CD4-positive, alpha-beta T cell treated with Interleukin-10 for 1 hour (primary cell): ENCODE measurements at regions not wholly inside any gene's neighbourhood (a gene's known extent, or its start where the extent isn't known, plus 50 kb on each side); places are given as distances from the start of the nearest gene placed in this dataset.
A peak's percentile ranks its signal among the peaks of the same experiment; 100 is the strongest.
"Not testable (repeated sequence)": the region's sequence is repeated elsewhere in the genome, so short reads cannot be mapped to it uniquely, and the experiment has no call there.

Experiments
- DNase-seq: peaks from one replicate; pipeline ENCODE4 v3.0.0-alpha.2; 2020

DNA sequence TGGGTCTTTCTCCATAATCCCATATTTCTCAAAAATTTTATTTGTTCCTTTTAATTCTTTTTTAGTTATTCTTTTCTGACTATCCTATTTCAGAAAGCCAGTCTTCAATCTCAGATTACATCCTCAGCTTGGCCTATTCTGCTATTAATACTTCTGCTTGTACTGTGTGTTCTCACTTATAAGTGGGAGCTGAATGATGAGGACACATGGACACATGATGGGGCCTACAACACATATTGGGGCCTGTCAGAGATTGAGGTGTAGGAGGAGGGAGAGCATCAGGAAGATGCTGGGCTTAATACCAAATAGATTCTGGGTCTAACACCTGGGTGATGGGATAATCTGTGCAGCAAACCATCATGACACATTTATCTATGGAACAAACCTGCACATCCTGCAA, 82.3 kb downstream of the MAGEE1 start:
- DNase-seq = no peak

DNA sequence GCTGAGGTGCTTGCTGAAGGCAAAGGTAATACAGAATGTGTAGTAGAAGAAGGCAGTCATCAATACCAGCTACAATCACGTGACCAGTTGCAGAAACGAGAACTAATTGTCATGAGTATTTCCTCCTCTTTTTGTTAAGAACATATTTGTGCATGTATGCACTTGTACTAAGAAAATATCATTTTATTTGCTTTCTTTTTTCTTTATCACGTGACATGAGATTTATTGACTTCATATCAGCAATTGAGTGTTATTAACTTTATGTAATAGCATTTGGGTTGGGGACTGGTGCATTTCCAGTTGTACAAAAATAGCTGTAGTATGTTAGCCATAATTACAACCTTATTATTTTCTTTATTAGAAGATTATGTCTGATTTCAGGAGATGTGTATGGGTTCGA, 90.0 kb downstream of the MAGEE1 start:
- DNase-seq = no peak

DNA sequence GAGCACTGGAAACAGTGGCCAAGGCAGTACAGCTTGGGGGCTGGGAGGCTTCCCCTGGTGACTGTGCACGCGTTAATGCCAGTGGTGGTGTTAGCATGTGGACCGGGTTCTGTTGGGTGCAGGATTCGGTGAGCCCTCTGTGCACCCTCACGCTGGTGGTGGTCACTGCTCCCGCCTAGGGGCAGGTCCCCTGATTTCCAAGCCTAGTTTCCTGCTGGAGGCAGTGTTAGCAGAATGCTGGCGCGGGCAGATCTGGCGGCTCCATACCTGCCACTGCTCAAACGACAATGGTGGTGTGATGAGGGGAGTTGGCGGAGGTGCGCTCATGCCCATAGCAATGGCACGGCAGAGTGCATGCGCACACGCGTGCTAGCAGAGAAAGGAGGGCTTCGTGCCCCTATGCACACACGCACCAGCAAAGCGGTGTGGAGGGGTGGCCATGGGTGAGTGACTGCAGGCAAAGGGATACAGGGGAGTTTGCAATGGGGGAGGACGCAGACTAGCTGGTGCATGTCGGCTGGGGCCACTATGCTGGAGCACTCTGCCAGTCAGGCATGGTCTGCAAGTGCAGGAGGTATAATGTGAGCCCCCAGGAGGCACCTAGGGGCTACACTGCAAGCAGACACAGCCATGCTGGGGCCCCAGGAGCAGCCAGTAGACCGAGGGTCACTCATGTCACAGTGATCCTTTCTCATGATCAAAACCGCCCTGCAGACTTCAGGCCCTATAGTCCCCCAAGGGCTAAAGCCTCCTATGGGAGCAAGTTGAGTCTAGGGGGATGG, 93.0 kb downstream of the MAGEE1 start:
- no peak for DNase-seq

DNA sequence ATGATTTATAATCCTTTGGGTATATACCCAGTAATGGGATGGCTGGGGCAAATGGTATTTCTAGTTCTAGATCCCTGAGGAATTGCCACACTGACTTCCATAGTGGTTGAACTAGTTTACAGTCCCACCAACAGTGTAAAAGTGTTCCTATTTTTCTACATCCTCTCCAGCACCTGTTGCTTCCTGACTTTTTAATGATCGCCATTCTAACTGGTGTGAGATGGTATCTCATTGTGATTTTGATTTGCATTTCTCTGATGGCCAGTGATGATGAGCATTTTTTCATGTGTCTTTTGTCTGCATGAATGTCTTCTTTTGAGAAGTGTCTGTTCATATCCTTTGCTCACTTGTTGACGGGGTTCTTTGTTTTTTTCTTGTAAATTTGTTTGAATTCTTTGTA, 108.2 kb downstream of the MAGEE1 start:
- DNase-seq = not testable (repeated sequence)

DNA sequence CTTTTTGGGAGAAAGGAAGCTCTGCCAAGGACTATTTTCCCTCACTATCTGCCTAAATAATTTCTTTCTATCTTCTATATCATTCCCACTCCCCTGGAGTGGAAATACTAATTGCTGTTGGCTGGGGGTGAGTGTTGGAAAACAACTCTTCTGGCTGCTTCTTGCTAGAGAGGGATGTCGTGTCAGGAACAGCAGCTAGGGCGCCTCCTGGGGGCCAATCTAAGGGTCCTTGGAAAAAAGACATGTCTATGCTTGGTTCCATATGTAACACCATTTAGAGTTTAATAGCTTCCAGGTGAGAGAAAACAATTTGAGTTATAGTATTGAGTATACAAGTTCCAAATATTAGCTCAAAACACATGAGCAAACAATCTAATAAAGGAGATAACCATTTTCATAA, 111.3 kb downstream of the MAGEE1 start:
- no peak for DNase-seq

DNA sequence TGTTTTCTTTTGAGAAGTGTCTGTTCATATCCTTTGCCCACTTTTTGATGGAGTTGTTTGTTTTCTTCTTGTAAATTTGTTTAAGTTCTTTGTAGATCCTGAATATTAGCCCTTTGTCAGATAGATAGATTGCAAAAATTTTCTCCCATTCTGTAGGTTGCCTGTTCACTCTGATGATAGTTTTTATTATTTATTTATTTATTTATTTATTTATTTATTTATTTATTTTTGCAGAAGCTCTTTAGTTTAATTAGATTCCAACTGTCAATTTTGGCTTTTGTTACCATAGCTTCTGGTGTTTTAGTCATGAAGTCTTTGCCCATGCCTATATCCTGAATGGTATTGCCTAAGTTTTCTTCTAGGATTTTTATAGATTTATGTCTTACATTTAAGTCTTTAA, 115.9 kb downstream of the MAGEE1 start:
- DNase-seq = not testable (repeated sequence)

DNA sequence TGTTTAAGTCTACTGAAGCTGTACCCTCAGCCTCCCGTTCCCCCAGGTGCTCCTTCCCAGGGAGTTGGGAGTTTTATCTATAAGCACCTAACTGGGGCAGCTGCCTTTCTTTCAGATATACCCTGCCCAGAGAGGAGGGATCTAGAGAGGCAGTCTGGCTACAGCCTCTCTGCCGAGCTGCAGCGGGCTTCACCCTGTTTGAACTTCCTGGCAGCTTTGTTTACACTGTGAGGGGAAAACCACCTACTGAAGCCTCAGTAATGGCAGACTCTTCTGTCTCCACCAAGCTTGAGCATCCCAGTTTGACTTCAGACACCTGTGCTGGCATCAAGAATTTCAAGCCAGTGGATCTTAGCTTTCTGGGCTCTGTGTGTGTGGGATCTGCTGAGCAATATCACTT, 122.5 kb downstream of the MAGEE1 start:
- DNase-seq = no peak

DNA sequence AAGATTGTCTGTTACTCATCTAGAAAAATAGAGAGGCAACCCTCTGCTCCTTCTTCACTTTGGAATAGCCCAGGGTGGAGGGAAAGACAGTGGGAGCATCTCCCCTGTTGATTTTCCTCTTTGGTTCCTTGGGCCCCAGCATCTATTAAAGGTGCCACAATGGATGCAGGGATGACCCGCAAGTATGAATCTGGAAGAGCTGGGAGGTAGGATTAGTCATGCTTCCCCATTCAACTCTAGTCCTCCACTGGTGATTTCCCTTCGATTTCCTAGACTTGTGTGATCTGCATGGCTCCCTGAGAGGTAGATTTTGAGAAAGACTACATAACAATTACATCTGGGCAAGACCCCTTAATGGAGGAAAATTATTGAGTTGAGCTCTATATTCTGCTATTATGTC, 127.8 kb downstream of the MAGEE1 start:
- DNase-seq = no peak

DNA sequence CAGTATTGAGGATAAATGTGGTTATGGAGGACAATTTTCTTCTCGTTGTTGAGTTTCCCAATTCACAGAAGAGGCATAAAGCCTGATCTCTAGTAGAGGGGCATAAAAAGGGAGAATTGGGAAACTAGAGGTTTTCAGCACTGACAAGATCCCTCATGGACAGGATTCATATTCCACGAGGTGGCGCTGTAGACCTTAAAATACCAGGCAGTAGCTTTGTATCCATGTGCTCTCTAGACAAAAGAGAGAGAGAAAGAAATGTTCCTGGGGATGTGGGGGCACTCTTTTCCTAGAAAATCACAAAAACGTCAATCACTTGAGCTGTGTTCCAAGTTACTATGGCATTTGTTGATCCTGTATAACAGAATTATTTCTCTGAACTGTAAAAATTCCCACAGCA, 128.3 kb downstream of the MAGEE1 start:
- DNase-seq = peak; percentile 5

DNA sequence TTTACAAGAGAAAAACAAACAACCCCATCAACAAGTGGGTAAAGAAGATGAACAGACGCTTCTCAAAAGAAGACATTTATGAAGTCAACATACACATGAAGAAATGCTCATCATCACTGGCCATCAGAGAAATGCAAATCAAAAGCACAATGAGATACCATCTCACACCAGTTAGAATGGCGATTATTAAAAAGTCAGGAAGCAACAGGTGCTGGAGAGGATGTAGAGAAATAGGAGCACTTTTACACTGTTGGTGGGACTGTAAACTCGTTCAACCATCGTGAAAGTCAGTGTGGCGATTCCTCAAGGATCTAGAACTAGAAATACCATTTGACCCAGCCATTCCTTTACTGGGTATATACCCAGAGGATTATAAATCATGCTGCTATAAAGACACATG, 137.3 kb downstream of the MAGEE1 start:
- DNase-seq = not testable (repeated sequence)

DNA sequence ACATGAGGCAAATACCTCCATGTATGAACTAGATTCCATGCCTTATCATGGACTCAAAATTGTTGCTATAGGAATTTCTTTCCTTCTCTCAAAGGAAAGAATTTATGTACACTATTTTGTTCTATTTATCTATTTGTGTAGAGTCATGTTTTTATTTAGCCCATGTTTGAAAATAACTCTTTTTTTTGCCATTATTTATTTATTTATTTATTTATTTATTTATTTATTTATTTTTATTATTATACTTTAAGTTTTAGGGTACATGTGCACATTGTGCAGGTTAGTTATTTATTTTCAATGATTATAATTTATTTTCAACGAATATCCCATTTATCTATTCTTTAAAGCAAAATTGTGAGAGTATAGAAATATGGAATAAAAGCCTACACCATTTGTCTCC, 177.9 kb downstream of the MAGEE1 start:
- no peak for DNase-seq

DNA sequence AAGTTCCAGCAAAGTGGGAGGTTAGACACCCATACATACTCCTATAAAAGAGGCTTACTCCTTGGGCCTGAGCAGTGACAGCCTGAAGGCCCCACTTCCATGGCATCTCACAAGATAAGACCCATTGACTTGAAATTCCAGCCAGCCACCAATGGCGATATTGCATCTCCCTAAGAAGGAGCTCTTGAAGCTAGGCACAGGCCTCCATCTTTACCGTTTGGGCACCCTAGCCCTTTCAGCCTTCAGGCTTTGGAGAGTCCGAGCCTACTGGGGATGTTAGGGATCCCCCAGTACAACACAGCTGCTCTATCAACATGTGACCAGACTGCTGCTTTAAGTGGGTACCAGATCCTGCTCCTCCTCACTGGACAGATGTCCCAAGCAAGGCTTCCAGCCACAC, 189.5 kb downstream of the MAGEE1 start:
- DNase-seq = no peak

DNA sequence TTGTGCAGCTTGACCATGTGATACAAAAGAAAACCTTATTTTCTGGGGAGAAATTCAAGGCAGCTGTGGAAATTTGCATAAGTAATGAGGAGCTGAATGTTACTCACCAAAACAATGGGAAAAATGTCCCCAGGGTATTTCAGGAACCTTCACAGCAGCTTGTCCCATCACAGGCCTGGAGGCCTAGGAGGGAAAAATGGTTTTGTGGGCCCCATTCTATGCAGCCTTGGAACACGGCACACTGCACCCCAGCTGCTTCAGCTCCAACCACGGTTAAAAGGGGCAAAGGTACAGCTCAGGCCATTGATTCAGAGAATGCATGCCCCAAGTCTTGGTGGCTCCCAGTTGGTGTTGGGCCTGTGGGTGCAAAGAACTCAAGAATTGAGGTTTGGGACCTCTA, 216.1 kb downstream of the MAGEE1 start:
- DNase-seq = no peak

DNA sequence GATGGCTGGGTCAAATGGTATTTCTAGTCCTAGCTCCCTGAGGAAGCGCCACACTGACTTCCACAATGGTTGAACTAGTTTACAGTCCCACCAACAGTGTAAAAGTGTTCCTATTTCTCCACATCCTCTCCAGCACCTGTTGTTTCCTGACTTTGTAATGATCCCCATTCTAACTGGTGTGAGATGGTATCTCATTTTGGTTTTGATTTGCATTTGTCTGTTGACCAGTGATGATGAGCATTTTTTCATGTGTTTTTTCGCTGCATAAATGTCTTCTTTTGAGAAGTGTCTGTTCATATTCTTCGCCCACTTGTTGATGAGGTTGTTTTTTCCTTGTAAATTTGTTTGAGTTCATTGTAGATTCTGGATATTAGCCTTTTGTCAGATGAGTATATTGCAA, 223.9 kb downstream of the MAGEE1 start:
- not testable (repeated sequence) for DNase-seq

DNA sequence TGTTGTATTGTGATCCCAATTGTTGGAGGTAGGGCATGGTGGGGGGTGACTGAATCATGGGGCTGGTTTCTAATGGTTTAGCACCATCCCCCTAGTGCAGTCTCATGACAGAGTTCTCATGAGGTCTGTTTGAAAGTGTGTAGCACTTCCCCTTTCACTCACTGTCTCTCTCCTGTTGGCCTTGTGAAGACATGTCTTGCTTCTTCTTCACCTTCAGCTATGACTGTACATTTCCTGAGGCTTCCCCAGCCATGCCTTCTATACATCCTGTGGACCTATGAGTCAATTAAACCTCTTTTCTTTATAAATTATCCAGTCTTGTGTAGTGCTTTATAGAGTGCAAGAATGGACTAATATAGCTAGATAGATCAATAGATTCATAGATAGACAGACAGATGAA, 230.0 kb downstream of the MAGEE1 start:
- no peak for DNase-seq
